Right atrium auricular region (tissue), 2 donors: ENCODE measurements at regions not wholly inside any gene's neighbourhood (a gene's known extent, or its start where the extent isn't known, plus 50 kb on each side); places are given as distances from the start of the nearest gene placed in this dataset.

Experiments
- DNase-seq: peaks from one replicate; pipeline ENCODE4 v3.0.0-alpha.2; 2019; ENCODE audit warnings: low spot score
- H3K27ac ChIP-seq, 2 donors: fragments of 200-600 bp; sonication (generic); 1 replicate in 1 of 2; 2 replicates in 1 of 2; pipeline ENCODE4 v1.5.1; 2016 to 2019
- H3K27me3 ChIP-seq, 2 donors: fragments of 200-600 bp; sonication (generic); one replicate each; pipeline versions ENCODE4 v1.5.1 to v1.6.0; 2017 to 2019
- H3K36me3 ChIP-seq: fragments of 200-600 bp; sonication (generic); one replicate; pipeline ENCODE4 v1.5.1; 2016
- H3K4me1 ChIP-seq, 2 donors: fragments of 200-600 bp; sonication (generic); one replicate each; pipeline versions ENCODE4 v1.5.1 to v1.6.0; 2017 to 2019
- H3K4me3 ChIP-seq, 2 donors: fragments of 200-600 bp; sonication (generic); 1 replicate in 1 of 2; 2 replicates in 1 of 2; pipeline ENCODE4 v1.5.1; 2017 to 2019; ENCODE audit warnings: mild to moderate bottlenecking in 1 of 2, moderate library complexity in 1 of 2
- H3K9me3 ChIP-seq, 2 donors: fragments of 200-600 bp; sonication (generic); one replicate each; pipeline ENCODE4 v1.5.1; 2019
- CTCF ChIP-seq, 2 donors: fragments of 200-600 bp; sonication (generic); IDR thresholded peaks; one replicate each; pipeline ENCODE4 v1.5.1; 2019; ENCODE audit warnings: antibody characterized with exemption in 2 of 2

- Histone ChIP-seq H3K9me3 (no peaks in the 10 kb centered on the region), H3K27ac (no peak overlapping the region), H3K4me3 (no peak overlapping the region), H3K27me3 (no peaks in the 10 kb centered on the region), H3K36me3 (no peaks in the 10 kb centered on the region), H3K4me1 (no peaks in the 10 kb centered on the region)
- no peak for DNase-seq
- TF ChIP-seq CTCF (IDR thresholded peaks at IDR 0.05) = no peak
Observed at GRCh38 chr2:57397550-57398360, 648.9 kb upstream of the VRK2 start.

GRCh38 chr2:57399057-57399456 lies 647.5 kb upstream of the VRK2 start:
- Histone ChIP-seq H3K27me3 (no peaks in the 10 kb centered on the region), H3K4me1 (no peaks in the 10 kb centered on the region), H3K9me3 (no peaks in the 10 kb centered on the region), H3K27ac (no peak overlapping the region), H3K4me3 (no peak overlapping the region), H3K36me3 (no peaks in the 10 kb centered on the region)
- DNase-seq = no peak
- no peak for TF ChIP-seq CTCF (IDR thresholded peaks at IDR 0.05)

GRCh38 chr2:57402096-57402495 lies 644.5 kb upstream of the VRK2 start:
- no peaks in the 10 kb centered on the region for H3K36me3 ChIP-seq
- no peaks in the 10 kb centered on the region for H3K9me3 ChIP-seq
- H3K4me3 ChIP-seq = no peak overlapping the region
- no peaks in the 10 kb centered on the region for H3K27me3 ChIP-seq
- DNase-seq = no peak
- no peaks in the 10 kb centered on the region for H3K4me1 ChIP-seq
- no peak overlapping the region for H3K27ac ChIP-seq
- TF ChIP-seq CTCF (IDR thresholded peaks at IDR 0.05) = no peak

GRCh38 chr2:57402755-57403154 lies 643.9 kb upstream of the VRK2 start:
- H3K27ac ChIP-seq = no peak overlapping the region
- H3K4me1 ChIP-seq = no peaks in the 10 kb centered on the region
- no peaks in the 10 kb centered on the region for H3K27me3 ChIP-seq
- H3K9me3 ChIP-seq = no peaks in the 10 kb centered on the region
- no peaks in the 10 kb centered on the region for H3K36me3 ChIP-seq
- DNase-seq = no peak
- no peak for TF ChIP-seq CTCF (IDR thresholded peaks at IDR 0.05)
- no peak overlapping the region for H3K4me3 ChIP-seq

- no peak for DNase-seq
- Histone ChIP-seq H3K27me3 (no peaks in the 10 kb centered on the region), H3K4me1 (no peaks in the 10 kb centered on the region), H3K4me3 (no peak overlapping the region), H3K9me3 (peaks cover 0 to 23% of the 10 kb centered on the region in 2 donors), H3K27ac (no peak overlapping the region), H3K36me3 (no peaks in the 10 kb centered on the region)
- TF ChIP-seq CTCF (IDR thresholded peaks at IDR 0.05) = no peak
Observed at GRCh38 chr2:57407772-57408201, 638.8 kb upstream of the VRK2 start.

GRCh38 chr2:57408587-57408986 lies 638.0 kb upstream of the VRK2 start:
- Histone ChIP-seq H3K36me3 (no peaks in the 10 kb centered on the region), H3K27me3 (no peaks in the 10 kb centered on the region), H3K4me1 (no peaks in the 10 kb centered on the region), H3K4me3 (no peak overlapping the region), H3K27ac (no peak overlapping the region), H3K9me3 (peaks cover 0 to 31% of the 10 kb centered on the region in 2 donors)
- TF ChIP-seq CTCF (IDR thresholded peaks at IDR 0.05) = no peak
- DNase-seq = no peak
